Fibroblast of the aortic adventitia (primary cell): ENCODE measurements at regions not wholly inside any gene's neighbourhood (a gene's known extent, or its start where the extent isn't known, plus 50 kb on each side); places are given as distances from the start of the nearest gene placed in this dataset.
A peak's percentile ranks its signal among the peaks of the same experiment; 100 is the strongest.

ENCODE experiments used
- DNase-seq: peaks from one replicate; pipeline ENCODE4 v3.0.0-alpha.2; 2010; ENCODE audit warnings: low read depth
- H3K4me3 ChIP-seq: 2 replicates; pipeline ENCODE4 v1.5.1; 2011; ENCODE audit warnings: low read depth, mild to moderate bottlenecking, control low read depth, low read length, moderate library complexity
- TF ChIP-seq, protein P1 (sequence below): IDR thresholded peaks from 2 replicates; pipeline ENCODE4 v1.5.1; 2011; ENCODE audit warnings: mild to moderate bottlenecking, low read length, control low read depth, inconsistent platforms; ENCODE audit not compliant: insufficient read depth

GRCh38 chr5:112005623-112005930 lies 248.6 kb upstream of the NREP start:
- H3K4me3 ChIP-seq: no peak overlapping the region
- TF ChIP-seq, protein P1, sequence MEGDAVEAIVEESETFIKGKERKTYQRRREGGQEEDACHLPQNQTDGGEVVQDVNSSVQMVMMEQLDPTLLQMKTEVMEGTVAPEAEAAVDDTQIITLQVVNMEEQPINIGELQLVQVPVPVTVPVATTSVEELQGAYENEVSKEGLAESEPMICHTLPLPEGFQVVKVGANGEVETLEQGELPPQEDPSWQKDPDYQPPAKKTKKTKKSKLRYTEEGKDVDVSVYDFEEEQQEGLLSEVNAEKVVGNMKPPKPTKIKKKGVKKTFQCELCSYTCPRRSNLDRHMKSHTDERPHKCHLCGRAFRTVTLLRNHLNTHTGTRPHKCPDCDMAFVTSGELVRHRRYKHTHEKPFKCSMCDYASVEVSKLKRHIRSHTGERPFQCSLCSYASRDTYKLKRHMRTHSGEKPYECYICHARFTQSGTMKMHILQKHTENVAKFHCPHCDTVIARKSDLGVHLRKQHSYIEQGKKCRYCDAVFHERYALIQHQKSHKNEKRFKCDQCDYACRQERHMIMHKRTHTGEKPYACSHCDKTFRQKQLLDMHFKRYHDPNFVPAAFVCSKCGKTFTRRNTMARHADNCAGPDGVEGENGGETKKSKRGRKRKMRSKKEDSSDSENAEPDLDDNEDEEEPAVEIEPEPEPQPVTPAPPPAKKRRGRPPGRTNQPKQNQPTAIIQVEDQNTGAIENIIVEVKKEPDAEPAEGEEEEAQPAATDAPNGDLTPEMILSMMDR: no peak
- DNase-seq: peak; percentile 94

DNA sequence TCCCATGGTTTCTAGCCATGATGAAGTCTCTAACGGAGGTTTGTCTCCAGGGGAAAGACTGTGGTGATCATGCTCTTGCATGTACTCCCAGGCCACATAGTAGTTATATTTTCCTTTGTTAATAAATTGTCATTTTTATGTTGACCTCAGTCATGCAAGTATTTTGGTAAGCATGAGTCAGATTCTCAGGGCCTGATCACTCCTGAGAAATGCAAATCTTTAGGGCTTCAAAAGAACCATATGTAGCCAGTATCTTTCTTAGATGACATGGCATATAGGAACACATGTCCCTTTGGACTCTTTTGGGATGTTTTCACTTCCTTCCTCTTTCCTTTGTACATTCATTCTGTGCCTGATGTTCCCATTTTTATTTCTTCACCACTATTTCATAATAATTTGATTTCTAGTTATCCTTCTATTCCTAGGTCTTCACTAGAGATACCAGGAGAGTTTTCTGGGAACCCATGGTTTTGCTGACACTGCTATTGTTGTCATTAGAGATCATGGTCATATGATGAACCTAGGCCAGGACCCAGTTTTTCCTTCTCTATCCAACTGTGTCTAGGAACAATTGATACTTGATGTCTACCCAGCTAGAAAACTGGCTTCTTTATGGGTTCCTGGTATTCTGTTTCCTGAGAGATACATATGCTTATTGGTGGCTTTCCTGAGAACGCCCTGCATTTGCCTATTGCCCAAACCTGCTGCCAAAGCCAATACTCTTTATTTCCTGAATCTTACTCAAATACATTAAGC lies 248.1 kb upstream of the NREP start:
- no peak overlapping the region for H3K4me3 ChIP-seq
- TF ChIP-seq, protein P1: no peak
- DNase-seq: peak; percentile 55

DNA sequence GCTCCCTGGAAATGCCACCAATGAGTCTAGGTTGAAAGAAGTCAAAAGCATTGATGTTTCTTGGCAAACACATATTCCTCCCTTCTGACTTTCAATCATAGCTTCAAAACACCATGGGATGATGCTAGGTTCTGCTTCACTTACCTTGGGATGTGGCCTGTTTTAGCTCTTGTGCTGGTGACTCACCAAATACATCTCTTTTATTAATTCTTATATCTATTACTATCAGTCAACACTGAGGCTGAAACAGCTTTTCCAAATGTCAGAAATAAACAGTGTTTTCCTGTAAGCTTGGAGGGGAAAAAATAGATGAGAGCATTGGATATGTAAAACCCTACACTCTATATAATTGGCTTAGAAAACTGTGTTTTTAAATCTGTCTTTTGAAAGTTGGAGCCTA lies 245.4 kb upstream of the NREP start:
- DNase-seq: no peak
- no peak overlapping the region for H3K4me3 ChIP-seq
- TF ChIP-seq, protein P1: no peak

DNA sequence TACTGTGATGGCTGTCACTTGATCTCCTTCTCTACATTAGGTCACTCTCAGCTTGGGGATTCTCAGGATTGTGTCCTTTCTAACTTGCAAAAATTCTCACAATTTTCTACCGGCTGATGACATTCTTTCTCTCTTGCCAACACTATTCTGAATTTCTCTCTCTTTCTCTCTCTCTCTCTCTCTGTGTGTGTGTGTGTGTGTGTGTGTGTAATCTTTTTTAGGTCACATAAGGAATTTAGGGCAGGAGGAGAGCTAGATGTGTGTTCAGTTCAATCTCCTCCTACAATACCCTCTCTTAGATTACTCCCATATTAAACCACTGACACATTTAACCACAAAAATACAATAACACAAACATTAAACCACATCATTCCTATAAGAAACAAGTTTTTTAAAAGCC lies 242.3 kb upstream of the NREP start:
- TF ChIP-seq, protein P1: no peak
- DNase-seq: peak; percentile 69
- no peak overlapping the region for H3K4me3 ChIP-seq

GRCh38 chr5:111998871-111999270 lies 241.9 kb upstream of the NREP start:
- DNase-seq: no peak
- H3K4me3 ChIP-seq: no peak overlapping the region
- TF ChIP-seq, protein P1: no peak

DNA sequence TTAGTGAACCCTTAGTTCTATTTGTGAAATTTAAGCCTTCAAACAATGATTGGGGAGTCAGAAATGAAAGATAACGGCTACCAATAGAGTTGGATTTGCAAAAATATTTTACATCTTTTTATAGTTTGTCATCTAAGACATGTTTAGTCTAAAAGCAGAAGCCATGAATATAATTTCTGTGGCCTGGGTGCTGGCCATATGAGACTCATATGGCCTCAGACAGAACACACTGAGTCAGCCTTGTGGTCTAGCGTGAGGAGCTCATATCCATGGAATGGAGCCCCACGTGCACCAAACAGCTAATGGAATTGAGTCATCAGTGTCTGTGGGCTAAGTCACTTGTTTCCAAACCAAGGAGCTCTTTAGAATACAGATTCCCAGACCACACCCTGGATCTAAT lies 240.7 kb upstream of the NREP start:
- TF ChIP-seq, protein P1: no peak
- no peak overlapping the region for H3K4me3 ChIP-seq
- DNase-seq: peak; percentile 100

- H3K4me3 ChIP-seq: no peak overlapping the region
- TF ChIP-seq, protein P1: no peak
- DNase-seq: no peak
Measured at GRCh38 chr5:111997308-111997707, 240.3 kb upstream of the NREP start.
